Thyroid gland (tissue), 4 donors: ENCODE measurements at regions not wholly inside any gene's neighbourhood (a gene's known extent, or its start where the extent isn't known, plus 50 kb on each side); places are given as distances from the start of the nearest gene placed in this dataset.

Experiments used
- POLR2A ChIP-seq, 2 donors: fragments of 450-650 bp; IDR thresholded peaks; one replicate each; pipeline ENCODE4 v1.6.1; 2017; ENCODE audit warnings: antibody characterized with exemption in 2 of 2, mild to moderate bottlenecking in 2 of 2, moderate library complexity in 1 of 2
- TF ChIP-seq, protein P1 (sequence below), 6 experiments: fragments of 200-600 bp in 3 of 6; fragments of 450-650 bp in 3 of 6; sonication (generic) in 3 of 6; IDR thresholded peaks; one replicate each; pipeline ENCODE4 v1.5.1; 2016 to 2019; ENCODE audit warnings: antibody characterized with exemption in 6 of 6, mild to moderate bottlenecking in 2 of 6, inconsistent platforms in 1 of 6, moderate library complexity in 1 of 6

DNA sequence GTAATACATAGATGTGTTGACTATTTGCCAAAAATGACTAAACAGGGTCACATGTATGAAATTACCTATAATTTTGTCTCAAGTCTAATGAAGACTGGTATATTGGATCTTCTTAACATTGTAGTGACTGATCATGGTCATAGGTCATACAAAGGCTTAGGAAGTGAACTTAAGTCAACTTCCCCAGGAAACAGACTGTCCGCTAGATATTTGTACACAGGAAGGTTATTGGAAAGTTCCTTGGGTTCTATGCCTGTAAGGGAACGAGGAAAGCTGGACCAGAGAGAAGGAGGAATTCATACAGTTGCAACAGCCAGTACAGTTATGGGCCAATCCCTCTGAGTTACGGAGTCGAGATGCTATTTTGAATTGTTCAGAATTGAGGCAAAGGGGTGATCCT, 462.0 kb upstream of the THRB start:
- TF ChIP-seq, protein P1, sequence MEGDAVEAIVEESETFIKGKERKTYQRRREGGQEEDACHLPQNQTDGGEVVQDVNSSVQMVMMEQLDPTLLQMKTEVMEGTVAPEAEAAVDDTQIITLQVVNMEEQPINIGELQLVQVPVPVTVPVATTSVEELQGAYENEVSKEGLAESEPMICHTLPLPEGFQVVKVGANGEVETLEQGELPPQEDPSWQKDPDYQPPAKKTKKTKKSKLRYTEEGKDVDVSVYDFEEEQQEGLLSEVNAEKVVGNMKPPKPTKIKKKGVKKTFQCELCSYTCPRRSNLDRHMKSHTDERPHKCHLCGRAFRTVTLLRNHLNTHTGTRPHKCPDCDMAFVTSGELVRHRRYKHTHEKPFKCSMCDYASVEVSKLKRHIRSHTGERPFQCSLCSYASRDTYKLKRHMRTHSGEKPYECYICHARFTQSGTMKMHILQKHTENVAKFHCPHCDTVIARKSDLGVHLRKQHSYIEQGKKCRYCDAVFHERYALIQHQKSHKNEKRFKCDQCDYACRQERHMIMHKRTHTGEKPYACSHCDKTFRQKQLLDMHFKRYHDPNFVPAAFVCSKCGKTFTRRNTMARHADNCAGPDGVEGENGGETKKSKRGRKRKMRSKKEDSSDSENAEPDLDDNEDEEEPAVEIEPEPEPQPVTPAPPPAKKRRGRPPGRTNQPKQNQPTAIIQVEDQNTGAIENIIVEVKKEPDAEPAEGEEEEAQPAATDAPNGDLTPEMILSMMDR (IDR thresholded peaks at IDR 0.05) = no peak
- no peak for TF ChIP-seq POLR2A (IDR thresholded peaks at IDR 0.05)
